Activated T-helper 17 cell treated with anti-CD3 and anti-CD28 coated beads, Interleukin-2, amount 50 U/mL, for 72 hours (primary cell): ENCODE measurements at regions not wholly inside any gene's neighbourhood (a gene's known extent, or its start where the extent isn't known, plus 50 kb on each side); places are given as distances from the start of the nearest gene placed in this dataset.

Experiments
- ATAC-seq: fragments of 150-1000 bp; cut with Tn5 transposase; replicated peaks from 2 replicates; pipeline ENCODE4 v1.10.0; 2021; ENCODE audit warnings: mild to moderate bottlenecking, moderate library complexity
- H3K27ac Mint-ChIP-seq: one replicate; pipeline ENCODE4 v1.8.0; 2022; ENCODE audit warnings: mixed read lengths
- H3K27me3 Mint-ChIP-seq: one replicate; pipeline ENCODE4 v1.8.0; 2022; ENCODE audit warnings: mixed read lengths
- H3K36me3 Mint-ChIP-seq: one replicate; pipeline ENCODE4 v1.8.0; 2022; ENCODE audit warnings: low read depth, mild to moderate bottlenecking, mixed read lengths
- H3K4me1 Mint-ChIP-seq: one replicate; pipeline ENCODE4 v1.8.0; 2022; ENCODE audit warnings: mixed read lengths
- H3K4me3 Mint-ChIP-seq: one replicate; pipeline ENCODE4 v1.8.0; 2022; ENCODE audit warnings: mild to moderate bottlenecking, mixed read lengths
- H3K9me3 Mint-ChIP-seq: one replicate; pipeline ENCODE4 v1.8.0; 2022; ENCODE audit warnings: mixed read lengths

DNA sequence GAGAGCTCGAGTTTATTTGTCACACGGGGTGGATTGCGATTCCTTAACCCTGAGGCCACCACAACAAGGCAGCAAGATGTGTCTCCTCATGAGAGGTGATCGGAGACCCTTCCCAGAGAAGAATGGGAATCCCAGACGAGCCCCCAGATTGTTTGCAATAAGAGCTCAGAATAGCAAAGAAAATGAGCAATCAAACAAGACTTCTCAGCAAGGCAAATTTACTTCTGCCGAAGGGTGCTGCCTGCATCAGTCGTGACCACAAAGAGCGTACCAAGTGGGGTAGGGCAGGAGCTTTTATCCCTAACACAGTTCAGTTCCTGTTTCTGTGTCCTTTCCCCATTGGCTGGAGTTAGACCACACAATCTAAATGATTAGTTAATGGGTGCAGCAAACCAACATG lies 237.5 kb upstream of the SYT4 start:
- no peak overlapping the region for H3K4me3 Mint-ChIP-seq
- H3K36me3 Mint-ChIP-seq: no peaks in the 10 kb centered on the region
- H3K27me3 Mint-ChIP-seq: no peaks in the 10 kb centered on the region
- H3K4me1 Mint-ChIP-seq: no peaks in the 10 kb centered on the region
- H3K9me3 Mint-ChIP-seq: peaks cover 16% of the 10 kb centered on the region
- no peak for ATAC-seq
- no peak overlapping the region for H3K27ac Mint-ChIP-seq

DNA sequence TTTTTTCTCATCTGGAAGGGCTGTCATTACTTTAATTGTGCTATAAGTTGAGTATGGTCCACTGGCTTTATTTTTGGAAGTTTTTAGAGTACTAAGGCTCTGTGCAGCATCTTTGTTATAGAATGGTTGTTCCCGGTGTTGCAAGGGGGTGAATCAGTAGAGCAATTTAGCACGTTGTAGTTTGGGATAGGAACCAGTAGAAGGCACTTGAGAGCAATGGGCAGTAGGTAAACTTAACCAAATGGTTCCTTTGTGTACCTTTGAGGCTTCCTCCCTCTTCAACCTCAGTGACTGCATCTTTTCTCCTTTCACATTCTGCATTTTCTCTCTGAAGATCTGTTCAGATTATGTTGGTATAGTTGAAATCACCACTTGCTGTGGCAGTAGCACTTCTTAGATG lies 238.2 kb upstream of the SYT4 start:
- H3K4me1 Mint-ChIP-seq: no peaks in the 10 kb centered on the region
- H3K4me3 Mint-ChIP-seq: no peak overlapping the region
- H3K9me3 Mint-ChIP-seq: peaks cover 12% of the 10 kb centered on the region
- H3K27me3 Mint-ChIP-seq: no peaks in the 10 kb centered on the region
- ATAC-seq: no peak
- no peaks in the 10 kb centered on the region for H3K36me3 Mint-ChIP-seq
- no peak overlapping the region for H3K27ac Mint-ChIP-seq

DNA sequence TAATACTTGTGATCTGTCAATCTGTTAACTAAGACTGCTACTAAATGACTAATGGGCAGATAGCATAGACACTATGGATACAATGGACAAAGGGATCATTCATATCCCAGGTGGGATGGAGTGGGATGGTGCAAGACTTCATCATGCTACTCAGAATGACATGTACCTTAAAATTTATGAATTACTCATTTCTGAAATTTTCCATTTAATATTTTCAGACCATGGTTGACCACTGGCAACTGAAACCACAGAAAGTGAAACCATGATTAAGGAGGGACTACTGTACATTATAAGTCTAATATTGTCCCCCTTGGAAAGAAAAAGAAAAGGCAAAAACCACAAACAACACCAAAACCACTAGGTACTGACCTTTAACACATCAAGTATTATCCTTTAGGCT lies 247.0 kb upstream of the SYT4 start:
- Mint-ChIP-seq H3K36me3 (no peaks in the 10 kb centered on the region), H3K4me3 (no peak overlapping the region), H3K27me3 (no peaks in the 10 kb centered on the region), H3K27ac (no peak overlapping the region), H3K9me3 (no peaks in the 10 kb centered on the region), H3K4me1 (no peaks in the 10 kb centered on the region)
- no peak for ATAC-seq

DNA sequence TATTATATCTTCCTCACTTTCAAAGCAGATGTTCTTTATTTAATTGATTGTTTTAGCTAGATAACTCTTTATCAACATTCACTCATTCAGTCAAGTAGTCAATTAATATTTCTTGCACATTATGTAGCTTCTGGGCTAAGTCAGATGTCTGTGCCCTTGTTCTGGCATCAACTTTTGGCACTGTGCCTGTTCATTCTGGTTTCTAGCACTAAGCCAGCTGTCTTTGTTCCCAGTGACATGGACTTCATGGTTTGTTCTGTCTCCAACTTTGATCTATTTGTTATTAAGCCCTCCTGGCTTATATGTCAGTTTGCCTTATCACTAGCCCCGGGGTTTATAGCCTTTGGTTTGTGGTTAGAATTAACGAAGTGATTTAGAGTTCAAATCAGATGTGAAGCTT lies 247.9 kb upstream of the SYT4 start:
- Mint-ChIP-seq H3K27me3 (no peaks in the 10 kb centered on the region), H3K36me3 (no peaks in the 10 kb centered on the region), H3K9me3 (no peaks in the 10 kb centered on the region), H3K4me3 (no peak overlapping the region), H3K27ac (no peak overlapping the region), H3K4me1 (no peaks in the 10 kb centered on the region)
- ATAC-seq: no peak

DNA sequence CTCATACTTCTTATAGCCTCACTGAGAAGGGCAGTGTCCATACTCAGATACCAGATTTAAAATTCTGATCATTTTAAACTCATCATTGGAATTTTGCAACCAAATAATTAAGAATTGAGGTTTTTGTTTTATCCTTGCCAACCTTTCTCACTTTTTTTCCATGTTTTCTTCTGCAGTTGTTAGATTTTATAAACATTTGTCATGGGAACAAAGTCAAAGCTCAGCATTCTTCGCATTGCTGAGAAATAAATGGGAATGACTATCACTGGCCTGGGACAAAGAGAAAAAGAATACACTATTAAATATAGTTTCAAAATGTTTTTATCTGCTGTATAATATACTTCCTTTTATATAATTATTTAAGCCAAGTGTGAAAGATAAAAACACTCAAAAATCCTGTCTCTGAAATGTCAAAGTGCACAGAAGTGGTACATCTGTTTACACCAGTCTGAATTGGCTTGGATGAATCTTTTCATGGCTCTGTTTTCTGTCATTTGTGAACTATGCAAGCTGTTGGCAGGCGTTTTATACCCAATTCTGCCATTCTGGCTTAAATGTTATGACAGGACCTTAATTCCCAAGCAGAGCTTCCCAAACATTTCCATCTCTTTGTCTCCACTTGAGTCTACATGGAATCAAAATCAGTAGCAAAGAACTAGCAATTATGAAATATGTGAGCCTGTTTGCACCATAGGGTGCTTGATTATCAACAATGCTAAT lies 249.3 kb upstream of the SYT4 start:
- H3K36me3 Mint-ChIP-seq: no peaks in the 10 kb centered on the region
- H3K27ac Mint-ChIP-seq: no peak overlapping the region
- H3K4me1 Mint-ChIP-seq: no peaks in the 10 kb centered on the region
- ATAC-seq: no peak
- H3K4me3 Mint-ChIP-seq: no peak overlapping the region
- H3K27me3 Mint-ChIP-seq: no peaks in the 10 kb centered on the region
- no peaks in the 10 kb centered on the region for H3K9me3 Mint-ChIP-seq

DNA sequence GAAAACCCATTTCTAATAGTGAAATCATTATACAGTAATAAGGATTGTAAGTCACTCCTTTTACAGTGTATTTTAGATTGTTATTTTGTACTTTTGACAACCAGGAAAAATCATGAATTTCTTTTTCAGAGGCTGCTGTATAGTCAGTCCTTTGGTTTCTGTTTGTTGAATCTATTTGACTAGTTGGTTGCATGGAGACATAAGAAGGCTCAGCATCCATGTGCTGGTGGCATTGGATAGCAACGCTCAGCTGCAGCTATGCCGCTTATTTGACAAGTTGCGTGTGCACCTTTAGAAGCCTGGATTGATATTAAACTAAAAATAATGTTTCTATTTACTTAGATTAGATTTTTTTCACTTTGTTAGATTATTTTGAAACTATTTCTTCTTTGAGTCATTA lies 254.1 kb upstream of the SYT4 start:
- Mint-ChIP-seq H3K9me3 (peaks cover under 1% of the 10 kb centered on the region), H3K4me1 (no peaks in the 10 kb centered on the region), H3K36me3 (no peaks in the 10 kb centered on the region), H3K27ac (no peak overlapping the region), H3K4me3 (no peak overlapping the region), H3K27me3 (no peaks in the 10 kb centered on the region)
- no peak for ATAC-seq

DNA sequence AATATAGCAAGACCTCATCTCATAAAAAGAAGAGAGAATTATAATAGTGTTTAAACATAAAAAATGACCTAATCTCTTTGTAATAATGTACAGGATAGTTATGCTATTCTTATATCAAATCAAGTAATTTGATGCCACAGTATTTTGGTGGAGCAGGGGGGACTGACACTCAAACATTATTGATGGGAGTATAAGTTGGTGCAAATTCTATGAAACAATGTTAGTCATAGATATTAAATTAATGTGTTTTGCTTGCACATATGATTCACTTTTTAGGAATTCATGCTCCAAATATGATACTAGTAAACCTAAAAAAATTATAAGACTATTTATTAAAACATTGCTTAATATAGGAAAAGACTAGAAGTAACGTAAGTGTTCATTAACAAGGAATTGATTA lies 256.1 kb upstream of the SYT4 start:
- no peaks in the 10 kb centered on the region for H3K27me3 Mint-ChIP-seq
- no peak overlapping the region for H3K27ac Mint-ChIP-seq

DNA sequence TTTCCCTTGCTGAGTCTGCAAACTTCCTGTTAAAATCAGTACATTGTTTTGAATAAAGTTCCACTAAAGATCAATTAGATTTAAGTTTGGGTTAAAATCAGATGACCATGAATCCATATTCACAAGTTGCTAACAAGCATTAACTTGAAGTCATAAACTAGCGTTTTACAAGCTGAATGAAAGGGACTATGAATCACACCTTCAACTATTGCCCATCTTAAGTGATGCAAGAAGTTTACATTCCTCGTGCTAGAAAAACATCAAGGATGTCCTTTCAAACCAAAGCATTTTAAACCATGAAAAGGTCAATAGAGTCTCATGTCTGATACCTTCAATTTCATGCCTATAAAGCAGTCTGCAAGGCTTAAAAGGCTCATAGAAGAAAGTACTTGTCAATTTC lies 257.2 kb upstream of the SYT4 start:
- Mint-ChIP-seq H3K9me3 (peaks cover 5% of the 10 kb centered on the region), H3K36me3 (no peaks in the 10 kb centered on the region), H3K4me1 (no peaks in the 10 kb centered on the region), H3K27me3 (no peaks in the 10 kb centered on the region), H3K27ac (no peak overlapping the region), H3K4me3 (no peak overlapping the region)
- ATAC-seq: no peak

More for the DNA sequence above, 256.1 kb upstream of the SYT4 start:
- Mint-ChIP-seq H3K9me3 (peaks cover 5% of the 10 kb centered on the region), H3K4me1 (no peaks in the 10 kb centered on the region), H3K36me3 (no peaks in the 10 kb centered on the region), H3K4me3 (no peak overlapping the region)
- ATAC-seq: no peak

DNA sequence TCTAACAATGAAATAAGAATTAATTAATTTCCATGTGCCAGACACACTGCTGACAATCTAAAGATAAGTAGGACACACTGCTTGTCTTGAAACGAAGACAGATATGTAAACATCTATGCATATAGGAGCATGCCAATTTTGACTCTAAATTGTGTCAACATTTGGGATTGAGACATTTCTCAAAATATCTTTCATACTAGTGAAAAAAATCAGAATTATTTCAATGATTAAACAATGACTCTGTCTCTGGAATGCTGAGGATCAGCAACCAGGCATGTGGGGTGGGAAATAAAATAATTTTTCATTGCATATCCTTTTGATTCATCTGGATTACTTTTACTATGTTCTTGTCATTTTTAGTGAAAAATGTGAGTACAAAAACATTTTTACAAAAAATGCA lies 262.6 kb upstream of the SYT4 start:
- ATAC-seq: no peak
- Mint-ChIP-seq H3K27ac (no peak overlapping the region), H3K4me3 (no peak overlapping the region), H3K4me1 (no peaks in the 10 kb centered on the region), H3K36me3 (no peaks in the 10 kb centered on the region), H3K9me3 (peaks cover 14% of the 10 kb centered on the region), H3K27me3 (no peaks in the 10 kb centered on the region)

DNA sequence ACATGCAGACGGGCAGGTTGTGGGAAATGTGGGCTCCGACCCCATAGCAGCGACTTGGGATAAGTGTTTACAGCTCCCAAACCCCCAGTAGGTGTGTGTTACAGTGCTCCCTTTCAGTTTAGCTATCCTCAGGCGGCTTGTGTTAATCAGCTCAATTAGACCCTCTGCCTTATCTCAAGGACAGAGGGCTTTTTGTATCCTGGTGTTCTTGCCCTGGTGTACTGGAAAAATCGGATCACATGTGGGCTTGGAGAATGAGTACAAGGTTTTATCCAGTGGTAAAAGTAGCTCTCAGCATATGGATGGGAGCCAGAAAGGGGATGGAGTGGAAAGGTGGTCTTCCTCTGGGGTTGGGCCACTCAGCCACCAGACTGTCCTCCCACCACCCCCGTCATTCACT lies 264.7 kb upstream of the SYT4 start:
- H3K27me3 Mint-ChIP-seq: no peaks in the 10 kb centered on the region

DNA sequence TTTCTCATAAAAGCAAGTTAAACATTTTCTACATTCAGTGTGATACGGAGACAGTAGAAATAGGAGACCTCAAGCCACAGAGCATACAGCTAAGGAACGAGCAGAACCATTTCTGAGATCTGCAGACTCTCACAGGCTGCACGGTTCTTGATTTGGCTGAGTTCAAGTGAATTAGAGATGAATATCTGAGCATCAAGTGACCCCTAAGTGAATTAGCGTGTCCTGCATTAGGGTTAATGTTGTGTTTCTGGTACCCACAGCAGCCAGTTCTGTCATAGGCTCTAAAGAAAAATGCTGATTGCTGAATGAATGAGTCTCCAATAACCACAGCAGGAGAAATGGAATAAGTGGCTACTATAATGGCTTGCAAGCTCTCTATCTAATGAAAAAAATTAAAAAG lies 265.9 kb upstream of the SYT4 start:
- no peak overlapping the region for H3K27ac Mint-ChIP-seq
- no peaks in the 10 kb centered on the region for H3K4me1 Mint-ChIP-seq
- no peaks in the 10 kb centered on the region for H3K36me3 Mint-ChIP-seq
- ATAC-seq: no peak
- H3K27me3 Mint-ChIP-seq: no peaks in the 10 kb centered on the region
- H3K4me3 Mint-ChIP-seq: no peak overlapping the region
- peaks cover 9% of the 10 kb centered on the region for H3K9me3 Mint-ChIP-seq

More for the DNA sequence above, 264.7 kb upstream of the SYT4 start:
- ATAC-seq: no peak
- no peak overlapping the region for H3K4me3 Mint-ChIP-seq
- no peaks in the 10 kb centered on the region for H3K4me1 Mint-ChIP-seq
- peaks cover 9% of the 10 kb centered on the region for H3K9me3 Mint-ChIP-seq
- H3K27ac Mint-ChIP-seq: no peak overlapping the region
- no peaks in the 10 kb centered on the region for H3K36me3 Mint-ChIP-seq

DNA sequence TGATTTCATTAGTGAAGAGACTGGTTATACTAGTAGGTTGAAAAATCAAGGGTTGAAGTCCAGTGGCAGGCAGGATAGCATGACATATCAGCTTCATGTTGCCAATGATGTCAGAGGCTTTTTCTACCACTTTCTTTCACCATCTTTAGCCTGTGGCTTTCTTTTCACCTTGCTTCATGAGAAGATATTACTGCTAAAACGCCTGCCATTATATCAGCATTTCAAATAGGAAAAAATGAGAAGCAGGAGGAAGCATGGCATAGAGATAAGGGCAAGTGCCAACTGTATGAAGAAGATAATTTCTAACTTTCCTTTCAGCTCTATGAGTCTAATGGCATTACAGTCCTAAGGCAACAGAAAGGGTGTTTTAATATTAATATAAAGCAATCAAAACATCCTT lies 270.2 kb upstream of the SYT4 start:
- no peak for ATAC-seq
- H3K36me3 Mint-ChIP-seq: no peaks in the 10 kb centered on the region
- H3K4me1 Mint-ChIP-seq: no peaks in the 10 kb centered on the region
- H3K4me3 Mint-ChIP-seq: no peak overlapping the region
- H3K27ac Mint-ChIP-seq: no peak overlapping the region
- no peaks in the 10 kb centered on the region for H3K27me3 Mint-ChIP-seq
- peaks cover 13% of the 10 kb centered on the region for H3K9me3 Mint-ChIP-seq

DNA sequence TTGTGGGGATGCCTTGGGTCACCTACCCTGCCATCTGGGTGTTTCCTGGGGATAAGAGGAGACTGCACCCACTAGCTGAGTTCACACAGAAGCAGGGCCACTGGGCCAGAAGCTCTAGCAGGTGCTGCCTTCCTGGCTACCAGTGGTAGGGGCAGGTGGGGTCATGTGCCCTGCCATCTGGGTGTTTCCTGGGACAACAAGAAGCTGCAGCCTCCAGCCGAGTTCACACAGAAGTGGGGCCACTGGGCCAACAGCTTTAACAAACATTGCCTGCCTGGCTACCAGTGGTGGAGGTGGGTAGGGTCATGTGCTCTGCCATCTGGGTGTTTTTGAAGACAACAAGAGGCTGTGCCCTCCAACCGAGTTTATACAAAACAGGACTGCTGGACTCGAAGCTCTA lies 282.2 kb upstream of the SYT4 start:
- Mint-ChIP-seq H3K9me3 (peaks cover 4% of the 10 kb centered on the region), H3K36me3 (no peaks in the 10 kb centered on the region), H3K27ac (no peak overlapping the region), H3K4me3 (no peak overlapping the region), H3K27me3 (no peaks in the 10 kb centered on the region), H3K4me1 (no peaks in the 10 kb centered on the region)
- ATAC-seq: no peak

DNA sequence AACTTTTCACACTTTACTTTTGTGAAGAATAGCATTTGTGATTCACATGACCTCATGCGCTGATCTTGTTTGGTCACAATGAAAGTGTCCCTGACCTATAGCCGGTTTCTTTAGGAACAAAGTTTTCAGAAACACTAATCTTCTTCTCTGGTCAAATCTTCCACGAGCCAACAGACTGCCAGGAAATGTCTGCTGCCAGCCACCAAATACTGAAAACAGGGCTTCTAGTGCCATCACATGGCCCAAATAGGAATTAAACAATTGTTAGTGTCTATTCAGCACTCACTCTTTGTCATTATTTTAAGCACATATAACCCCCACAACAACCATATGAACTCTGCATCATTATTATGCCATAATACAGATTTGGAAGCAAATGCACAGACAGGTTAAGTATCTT lies 286.5 kb upstream of the SYT4 start:
- no peak overlapping the region for H3K4me3 Mint-ChIP-seq
- no peak overlapping the region for H3K27ac Mint-ChIP-seq
- H3K9me3 Mint-ChIP-seq: no peaks in the 10 kb centered on the region
- no peaks in the 10 kb centered on the region for H3K36me3 Mint-ChIP-seq
- H3K4me1 Mint-ChIP-seq: no peaks in the 10 kb centered on the region
- peaks cover 3% of the 10 kb centered on the region for H3K27me3 Mint-ChIP-seq
- ATAC-seq: no peak

DNA sequence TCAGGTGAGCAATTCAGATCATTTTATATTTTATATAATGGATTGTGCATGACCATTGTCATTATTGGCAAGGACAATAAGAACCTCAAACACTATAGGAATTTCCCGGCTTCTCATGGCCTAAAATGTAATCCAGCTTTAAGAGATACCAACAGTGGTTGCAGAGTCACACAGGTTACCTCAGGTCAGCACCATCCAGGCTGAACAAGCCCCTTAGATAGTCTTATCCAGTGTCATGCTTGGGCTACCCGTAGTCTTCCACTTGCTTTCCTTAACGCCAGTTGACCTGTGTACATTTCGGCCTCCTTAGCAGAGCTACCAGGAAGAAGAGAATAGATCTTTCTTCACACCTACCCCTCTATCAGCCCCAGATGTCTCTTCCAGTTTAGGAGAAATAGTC lies 293.3 kb upstream of the SYT4 start:
- Mint-ChIP-seq H3K27ac (no peak overlapping the region), H3K4me1 (no peaks in the 10 kb centered on the region), H3K36me3 (no peaks in the 10 kb centered on the region), H3K4me3 (no peak overlapping the region), H3K27me3 (peaks cover 3% of the 10 kb centered on the region), H3K9me3 (no peaks in the 10 kb centered on the region)
- no peak for ATAC-seq
